Right ventricle myocardium inferior (tissue), 1 donor: ENCODE measurements at regions not wholly inside any gene's neighbourhood (a gene's known extent, or its start where the extent isn't known, plus 50 kb on each side); places are given as distances from the start of the nearest gene placed in this dataset.
"Not testable (repeated sequence)": the region's sequence is repeated elsewhere in the genome, so short reads cannot be mapped to it uniquely, and the experiment has no call there.

ENCODE experiments used
- ATAC-seq: fragments of 200-7000 bp; cut with Tn5 transposase; one replicate; pipeline ENCODE4 v1.9.1; 2020; ENCODE audit warnings: mild to moderate bottlenecking, moderate library complexity
- DNase-seq: peaks from one replicate; pipeline ENCODE4 v3.0.0; 2021; ENCODE audit errors: missing footprints
- intact Hi-C: fragments of 100-400 bp; cut with DNase I; formaldehyde crosslinking; loops from one replicate; pipeline ENCODE4 v1.11.0; 2022
- donor health status: DM: no; HTN: yes; CAD: no; lungs with severe emphysema.

GRCh38 chr4:42205541-42205940 is 53.1 kb upstream of the BEND4 start:
- intact Hi-C loops, result no loop called here
- no peak for DNase-seq

GRCh38 chr4:42216664-42217063 is 64.2 kb upstream of the BEND4 start:
- intact Hi-C loops, result no loop called here
- DNase-seq, result no peak
- ATAC-seq, result no peak

More at GRCh38 chr4:42205541-42205940, 53.1 kb upstream of the BEND4 start:
- no peak for ATAC-seq

GRCh38 chr4:42225286-42225685 is 72.8 kb upstream of the BEND4 start:
- intact Hi-C loops, result no loop called here
- DNase-seq, result no peak
- no peak for ATAC-seq

GRCh38 chr4:42234817-42235216 is 82.4 kb upstream of the BEND4 start:
- no peak for ATAC-seq
- intact Hi-C loops, result no loop called here
- DNase-seq, result no peak

DNA sequence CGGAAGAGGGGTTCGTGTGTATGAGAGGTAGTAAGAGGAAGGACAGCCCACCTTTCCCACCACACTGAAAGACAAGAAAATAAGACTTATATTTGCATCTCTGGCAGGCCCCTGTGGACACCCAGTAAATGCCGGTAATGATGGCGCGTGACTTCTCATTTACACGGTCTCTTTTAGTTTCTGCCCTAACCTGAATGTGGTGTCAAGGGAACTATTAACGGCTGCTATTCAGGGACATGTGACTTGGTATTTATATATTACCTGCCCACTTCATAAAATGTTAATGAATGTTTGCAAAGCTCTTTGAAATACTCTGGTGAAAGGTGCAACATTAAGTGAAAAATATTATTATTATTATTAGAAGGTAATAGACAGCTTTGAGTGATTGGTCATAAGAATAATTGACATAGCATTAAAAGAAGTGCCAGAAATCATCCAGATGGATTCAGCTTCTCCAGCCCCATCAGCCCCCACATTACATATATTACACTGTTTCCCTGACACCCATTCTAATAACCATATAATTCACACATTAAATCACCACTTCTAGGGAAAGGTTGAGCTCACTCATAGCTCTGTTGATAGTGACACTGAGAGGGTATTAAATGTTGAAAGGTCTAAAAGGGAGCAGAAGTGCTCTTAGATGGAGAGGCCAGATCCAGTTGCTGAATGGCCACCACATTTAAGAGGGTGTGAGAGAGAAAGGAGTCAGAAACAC is 83.0 kb upstream of the BEND4 start:
- DNase-seq, result no peak
- intact Hi-C loops, result no loop called here
- ATAC-seq, result no peak

- ATAC-seq, result no peak
- intact Hi-C loops, result no loop called here
Measured at GRCh38 chr4:42237010-42237409, 84.6 kb upstream of the BEND4 start.

DNA sequence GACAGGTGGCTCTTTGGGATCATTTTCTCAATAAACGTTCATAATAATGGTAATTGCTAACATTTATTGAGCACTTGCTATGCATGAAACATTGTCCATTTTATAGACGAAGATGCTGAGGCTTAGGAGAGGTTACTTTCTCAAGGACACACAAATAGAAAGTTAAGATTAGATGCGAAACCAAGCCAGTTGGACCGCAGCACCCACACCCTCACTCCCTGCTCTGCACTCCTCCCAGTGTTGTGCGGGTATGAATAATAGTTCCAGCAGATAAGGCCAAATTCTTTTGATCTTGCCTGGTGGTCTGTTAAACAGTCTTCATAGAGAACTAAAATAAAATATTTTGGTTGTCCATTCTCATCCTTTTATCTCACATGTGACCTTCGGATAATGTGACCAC is 85.0 kb upstream of the BEND4 start:
- ATAC-seq (no peak), DNase-seq (no peak)
- intact Hi-C loops, result no loop called here

More at GRCh38 chr4:42237010-42237409, 84.6 kb upstream of the BEND4 start:
- DNase-seq, result no peak

DNA sequence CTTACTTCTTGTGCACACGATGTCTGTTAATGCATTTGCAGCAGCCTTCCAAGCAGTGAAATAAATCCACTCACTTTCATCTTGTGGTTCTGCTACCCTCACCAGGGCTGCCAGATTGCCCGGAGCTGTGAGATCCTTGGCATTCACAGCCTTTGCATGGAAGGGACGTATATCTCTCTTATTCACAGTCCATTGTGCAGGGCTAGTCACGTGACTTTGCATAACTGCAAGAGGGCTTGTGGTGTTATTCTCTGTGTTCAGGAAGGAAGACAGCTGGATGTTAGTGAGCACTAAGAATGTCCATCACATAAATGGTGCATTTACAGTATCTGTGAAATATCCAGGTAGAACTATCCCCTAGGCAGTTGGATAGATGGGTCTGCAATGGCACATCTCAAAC is 96.5 kb upstream of the BEND4 start:
- DNase-seq (no peak), ATAC-seq (no peak)
- intact Hi-C loops, result no loop called here

DNA sequence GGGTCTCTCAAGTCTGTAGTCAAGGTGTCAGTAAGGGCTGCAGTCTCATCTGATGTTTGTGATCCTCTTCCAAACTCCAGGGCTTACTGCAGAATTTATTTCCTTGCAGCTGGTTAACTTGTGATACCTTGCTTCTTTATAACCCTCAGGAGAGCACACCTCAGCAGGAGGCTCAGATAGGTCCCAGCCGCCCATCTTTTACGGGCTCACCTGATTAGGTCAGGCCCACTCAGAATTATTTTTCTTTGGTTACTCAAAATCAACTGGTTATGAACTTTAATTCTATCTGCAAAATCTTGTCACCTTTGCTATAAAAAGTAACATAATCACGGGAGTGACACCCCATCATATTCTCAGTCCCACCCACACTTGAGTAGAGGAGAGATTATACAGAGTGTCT is 99.9 kb upstream of the BEND4 start:
- ATAC-seq (no peak), DNase-seq (no peak)
- intact Hi-C loops, result no loop called here

DNA sequence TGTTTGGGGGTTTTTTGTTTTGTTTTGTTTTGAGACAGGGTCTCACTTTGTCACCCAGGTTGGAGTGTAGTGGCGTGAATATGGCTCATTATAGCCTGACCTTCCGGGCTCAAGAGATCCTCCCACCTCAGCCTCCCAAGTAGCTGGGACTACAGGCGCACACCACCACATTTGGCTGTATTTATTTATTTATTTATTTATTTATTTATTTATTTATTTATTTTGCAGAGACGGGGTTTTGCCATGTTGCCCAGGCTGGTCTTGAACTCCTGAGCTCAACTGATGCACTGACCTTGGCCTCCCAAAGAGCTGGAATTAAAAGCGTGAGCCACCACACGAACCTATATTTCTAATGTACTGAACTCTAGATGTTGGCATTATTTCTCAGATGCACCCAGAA is 105.2 kb upstream of the BEND4 start:
- ATAC-seq, DNase-seq, intact Hi-C loops: not testable (repeated sequence)

DNA sequence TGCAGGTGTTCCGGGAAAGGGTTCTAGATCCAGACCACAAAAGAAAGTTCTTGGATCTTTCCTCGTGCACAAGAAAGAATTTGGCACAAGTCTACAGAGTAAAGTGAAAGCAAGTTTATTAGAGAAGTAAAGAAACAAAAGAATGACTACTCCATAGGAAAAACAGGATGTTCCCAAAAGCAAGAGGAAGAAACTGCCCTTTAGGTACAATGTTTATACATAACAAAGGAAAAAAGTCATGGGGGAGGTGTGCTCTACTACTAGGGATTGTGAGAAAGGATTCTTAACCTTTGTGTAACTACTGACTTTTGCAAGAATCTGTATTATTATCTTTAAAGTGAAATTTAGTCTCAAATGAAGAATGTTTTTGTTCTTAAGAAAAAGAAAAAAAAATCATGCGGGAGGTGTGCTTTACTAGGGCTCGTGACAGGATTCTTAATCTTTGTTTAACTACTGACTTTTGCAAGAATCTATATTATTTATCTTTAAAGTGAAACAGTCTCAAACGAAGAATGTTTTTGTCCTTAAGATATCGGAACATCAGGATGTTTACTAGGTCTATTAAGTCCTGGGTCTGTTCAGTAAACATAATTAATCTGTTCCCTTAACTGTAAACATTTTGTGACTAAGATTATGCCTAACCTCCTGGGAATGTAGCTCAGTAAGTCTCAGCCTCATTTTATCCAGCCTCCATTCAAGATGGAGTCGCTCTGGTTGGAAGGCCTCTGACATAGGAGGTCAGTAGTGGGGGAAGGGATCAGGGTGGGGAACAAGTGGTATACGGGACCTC is 110.4 kb upstream of the BEND4 start:
- DNase-seq (no peak), ATAC-seq (no peak)
- intact Hi-C loops, result no loop called here

DNA sequence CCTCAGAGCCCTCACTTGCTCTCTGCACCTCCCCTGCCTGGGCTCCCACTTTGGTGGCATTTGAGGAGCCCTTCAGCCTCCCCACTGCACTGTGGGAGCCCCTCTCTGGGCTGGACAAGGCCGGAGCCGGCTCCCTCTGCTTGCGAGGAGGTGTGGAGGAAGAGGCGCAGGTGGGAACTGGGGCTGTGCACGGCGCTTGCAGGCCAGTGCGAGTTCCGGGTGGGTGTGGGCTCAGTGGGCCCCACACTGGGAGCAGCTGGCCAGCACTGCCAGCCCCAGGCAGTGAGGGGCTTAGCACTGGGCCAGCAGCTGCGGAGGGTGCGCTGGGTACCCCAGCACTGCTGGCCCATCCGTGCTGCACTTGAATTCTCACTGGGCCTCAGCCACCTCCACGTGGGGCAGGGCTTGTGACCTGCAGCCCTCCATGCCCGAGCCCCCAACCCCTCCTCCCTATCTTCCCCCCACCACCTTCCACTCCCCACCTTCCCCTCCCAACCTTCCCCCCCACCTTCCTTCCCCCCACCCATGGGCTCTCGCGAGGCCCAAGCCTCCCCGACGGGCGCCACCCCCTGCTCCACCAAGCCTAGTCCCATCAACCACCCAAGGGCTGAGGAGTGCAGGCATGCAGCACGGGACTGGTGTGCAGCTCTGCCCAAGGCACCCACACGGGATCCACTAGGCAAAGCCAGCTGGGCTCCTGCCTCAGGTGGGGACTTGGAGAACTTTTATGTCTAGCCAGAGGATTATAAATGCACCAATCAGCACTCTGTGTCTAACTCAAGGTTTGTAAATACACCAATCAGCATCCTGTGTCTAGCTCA is 113.5 kb upstream of the BEND4 start:
- no peak for DNase-seq
- intact Hi-C loops, result no loop called here
- ATAC-seq, result no peak

- ATAC-seq (no peak), DNase-seq (no peak)
- intact Hi-C loops, result no loop called here
Measured at GRCh38 chr4:42267724-42268123, 115.3 kb upstream of the BEND4 start.

DNA sequence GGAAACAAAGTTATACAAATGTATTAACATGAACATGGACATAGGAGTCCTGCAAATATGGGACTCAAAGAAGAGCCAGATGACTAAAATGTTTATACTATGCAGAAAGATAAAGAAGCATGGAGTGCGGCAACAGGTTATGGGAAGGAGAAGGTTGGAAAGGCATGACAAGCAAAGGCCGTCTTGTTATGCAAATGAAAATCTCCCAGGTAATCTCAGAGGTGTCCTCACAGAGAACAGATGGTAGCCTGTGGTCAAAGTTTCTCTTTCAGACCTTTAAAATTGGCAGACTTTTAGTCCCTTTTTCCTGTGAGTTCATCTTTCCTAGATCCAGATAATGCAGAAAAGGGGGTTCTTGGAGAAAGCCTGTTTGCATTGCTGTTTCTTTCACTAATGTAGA is 116.4 kb upstream of the BEND4 start:
- ATAC-seq, result no peak

DNA sequence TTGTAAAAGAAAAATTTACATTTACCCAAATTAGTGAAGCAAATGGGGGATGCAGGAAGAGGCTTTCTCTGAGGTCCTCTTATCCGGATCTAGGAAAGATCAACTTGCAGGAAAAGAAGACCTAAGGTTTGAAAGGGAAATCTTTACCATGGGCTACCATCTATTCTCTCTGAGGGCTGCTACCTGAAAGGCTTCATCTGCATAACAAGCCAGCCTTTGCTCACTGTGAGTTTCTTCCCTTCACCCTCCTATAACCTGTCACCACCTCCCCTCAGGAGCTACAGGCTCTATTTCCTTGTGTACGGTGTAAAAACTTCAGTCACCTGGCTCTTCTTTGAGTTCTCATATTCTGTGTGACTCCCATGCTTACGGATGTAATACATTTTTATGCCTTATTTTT is 118.6 kb upstream of the BEND4 start:
- intact Hi-C loops, result no loop called here
- ATAC-seq (no peak), DNase-seq (no peak)

More for the DNA sequence above, 116.4 kb upstream of the BEND4 start:
- no peak for DNase-seq
- intact Hi-C loops, result no loop called here

GRCh38 chr4:42277291-42277690 is 120.0 kb upstream of the SHISA3 start:
- DNase-seq (no peak), ATAC-seq (no peak)
- intact Hi-C loops, result no loop called here

DNA sequence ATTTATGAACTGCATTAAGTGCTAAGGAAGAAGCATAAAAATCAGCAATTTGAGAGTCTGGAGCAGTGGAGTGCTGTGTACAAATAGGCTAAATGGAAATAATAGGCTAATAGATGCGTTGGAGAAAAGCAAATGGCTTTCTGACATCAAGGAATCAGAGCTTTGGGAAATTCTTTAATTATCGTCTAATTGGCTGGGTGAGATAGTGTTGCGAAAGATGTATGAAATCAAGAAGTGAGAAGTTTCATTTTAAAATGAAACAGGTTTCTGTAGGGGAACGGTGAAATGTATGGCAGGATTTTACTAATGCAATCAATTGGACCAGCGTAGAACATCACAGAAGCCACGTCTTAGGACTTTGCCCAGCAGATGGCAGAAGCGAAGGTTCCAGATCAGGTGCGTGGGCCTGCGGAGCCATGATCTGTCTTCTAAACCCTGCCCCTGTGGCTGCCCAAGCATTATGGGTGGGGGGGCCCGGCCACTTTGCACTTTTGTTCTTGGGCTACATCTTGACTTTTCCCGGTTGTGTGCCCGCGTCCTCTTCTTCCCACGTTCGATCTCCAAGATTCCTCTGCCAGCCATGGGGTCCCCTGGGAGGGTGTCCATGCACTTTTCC is 118.5 kb upstream of the SHISA3 start:
- no peak for DNase-seq
- intact Hi-C loops, result no loop called here
- no peak for ATAC-seq

DNA sequence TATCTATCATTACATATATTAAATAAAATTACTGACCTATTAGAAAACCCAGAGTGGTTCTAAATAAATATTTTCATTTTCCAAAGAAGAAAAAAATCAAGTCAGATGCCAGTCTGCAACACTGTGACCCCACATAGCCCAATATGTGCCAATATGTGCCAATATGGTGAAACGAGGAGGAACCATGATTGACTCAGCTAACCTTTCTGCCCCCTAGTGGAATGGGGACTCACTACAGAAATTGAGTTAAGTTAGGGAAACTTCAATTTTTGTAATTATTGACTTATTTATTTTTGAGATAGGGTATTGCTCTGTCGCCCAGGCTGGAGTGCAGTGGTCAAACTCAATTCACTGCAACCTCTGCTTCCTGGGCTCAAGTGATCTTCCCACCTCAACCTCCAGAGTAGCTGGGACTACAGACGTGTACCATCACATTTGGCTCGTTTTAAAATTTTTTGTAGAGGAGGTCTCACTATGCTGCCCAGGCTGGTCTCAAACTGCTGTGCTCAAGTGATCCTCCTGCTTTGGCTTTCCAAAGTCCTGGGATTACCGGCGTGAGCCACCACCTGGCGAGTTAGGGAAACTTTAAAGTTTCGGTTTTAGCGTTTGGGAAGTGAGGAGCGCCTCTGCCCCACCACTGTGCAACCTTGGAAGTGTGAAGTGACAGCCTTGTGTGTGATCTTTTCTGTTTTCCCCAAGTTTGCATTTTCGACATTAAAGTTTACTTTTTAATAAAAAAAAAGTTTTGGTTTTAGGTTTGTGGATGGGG is 116.8 kb upstream of the SHISA3 start:
- ATAC-seq, result no peak
- intact Hi-C loops, result loop anchor here (5.0 to 10.0 kb wide), 3 partner anchors 114 to 584 kb away; partner anchors contain the start of gene SHISA3
- DNase-seq, result no peak
